PC-9 (cell line): ENCODE measurements at regions not wholly inside any gene's neighbourhood (a gene's known extent, or its start where the extent isn't known, plus 50 kb on each side); places are given as distances from the start of the nearest gene placed in this dataset.

Experiments used
- BruUV-seq: library from RNA; stranded (reverse); fragments of 400-500 nt; replicated peaks from 2 replicates; lab custom pipeline; 2021; lab: Mats Ljungman, UMichigan
- CTCF ChIA-PET: fragments of 300-600 bp; sonication (Branson Sonifier 250); formaldehyde crosslinking; loops from one replicate; lab custom pipeline; 2022; ENCODE audit warnings: antibody characterized with exemption; lab: Charles Lee
- POLR2A ChIA-PET: fragments of 300-600 bp; sonication (Branson Sonifier 250); formaldehyde crosslinking; loops from one replicate; lab custom pipeline; 2022; ENCODE audit warnings: antibody characterized with exemption; ENCODE audit not compliant: unreplicated experiment; lab: Charles Lee
- DNase-seq, 2 experiments: peaks; one replicate each; pipeline versions ENCODE4 v3.0.0 to v3.0.0-alpha.2; 2015 to 2022; ENCODE audit warnings: mixed read lengths in 1 of 2
- H2AFZ ChIP-seq: fragments of 200-600 bp; sonication (generic); 2 replicates; pipeline ENCODE4 v1.8.1; 2017; ENCODE audit warnings: antibody characterized with exemption
- H3F3A ChIP-seq: fragments of 200-600 bp; sonication (generic); 2 replicates; pipeline ENCODE4 v1.8.1; 2017; ENCODE audit warnings: antibody characterized with exemption, mild to moderate bottlenecking, low read depth; ENCODE audit not compliant: insufficient read depth
- H3K27ac ChIP-seq: fragments of 200-600 bp; sonication (generic); 2 replicates; pipeline ENCODE4 v1.6.1; 2016; ENCODE audit warnings: mixed run types
- H3K27me3 ChIP-seq: fragments of 200-600 bp; sonication (generic); 2 replicates; pipeline ENCODE4 v1.6.1; 2016; ENCODE audit warnings: low read depth, mixed run types; ENCODE audit not compliant: insufficient read depth
- H3K36me3 ChIP-seq: fragments of 200-600 bp; sonication (generic); 2 replicates; pipeline ENCODE4 v1.6.1; 2016; ENCODE audit warnings: low read depth, mixed run types
- H3K4me1 ChIP-seq: fragments of 200-600 bp; sonication (generic); replicated peaks from 2 replicates; pipeline ENCODE4 v1.6.1; 2016; ENCODE audit warnings: mixed run types; ENCODE audit not compliant: insufficient read depth
- H3K4me2 ChIP-seq: fragments of 200-600 bp; sonication (generic); 2 replicates; pipeline ENCODE4 v1.6.1; 2017; ENCODE audit warnings: mixed run types
- H3K4me3 ChIP-seq: fragments of 200-600 bp; sonication (generic); 2 replicates; pipeline ENCODE4 v1.6.1; 2016; ENCODE audit warnings: mixed run types
- H3K79me2 ChIP-seq: fragments of 200-600 bp; sonication (generic); 2 replicates; pipeline ENCODE4 v1.6.1; 2017; ENCODE audit warnings: low read depth, mixed run types
- H3K9me2 ChIP-seq: fragments of 200-600 bp; sonication (generic); 2 replicates; pipeline ENCODE4 v1.8.1; 2017; ENCODE audit warnings: mild to moderate bottlenecking; ENCODE audit not compliant: insufficient read depth
- H3K9me3 ChIP-seq: fragments of 200-600 bp; sonication (generic); 2 replicates; pipeline ENCODE4 v1.8.1; 2016; ENCODE audit warnings: low read depth; ENCODE audit not compliant: insufficient read depth
- H4K20me1 ChIP-seq: fragments of 200-600 bp; sonication (generic); 2 replicates; pipeline ENCODE4 v1.8.1; 2017; ENCODE audit not compliant: insufficient read depth
- EZH2 ChIP-seq: fragments of 200-600 bp; sonication (generic); IDR thresholded peaks from 2 replicates; pipeline ENCODE4 v1.8.0; 2017; ENCODE audit warnings: antibody characterized with exemption, low read depth
- intact Hi-C: fragments of 100-400 bp; cut with micrococcal nuclease; formaldehyde crosslinking; loops from one replicate; pipeline ENCODE4 v1.10.0; 2022; ENCODE audit not compliant: unreplicated experiment
- TF ChIP-seq, protein P1 (sequence below): fragments of 200-600 bp; sonication (generic); conservative IDR thresholded peaks from 2 replicates; pipeline ENCODE4 v1.6.1; 2017; ENCODE audit warnings: mixed run types, antibody characterized with exemption, mild to moderate bottlenecking, moderate library complexity

- ChIA-PET CTCF (no interaction called here), POLR2A (no interaction called here)
- H3K4me2 ChIP-seq, result no peak overlapping the region
- H3F3A ChIP-seq, result no peaks in the 10 kb centered on the region
- no peaks in the 10 kb centered on the region for H3K9me2 ChIP-seq
- no peaks in the 10 kb centered on the region for H3K9me3 ChIP-seq
- BruUV-seq, result no TSS peak
- no peak overlapping the region for H2AFZ ChIP-seq
- intact Hi-C loops, result no loop called here
- H3K79me2 ChIP-seq, result no peaks in the 10 kb centered on the region
- no peak overlapping the region for H3K27ac ChIP-seq
- H3K27me3 ChIP-seq, result no peaks in the 10 kb centered on the region
- TF ChIP-seq, protein P1, sequence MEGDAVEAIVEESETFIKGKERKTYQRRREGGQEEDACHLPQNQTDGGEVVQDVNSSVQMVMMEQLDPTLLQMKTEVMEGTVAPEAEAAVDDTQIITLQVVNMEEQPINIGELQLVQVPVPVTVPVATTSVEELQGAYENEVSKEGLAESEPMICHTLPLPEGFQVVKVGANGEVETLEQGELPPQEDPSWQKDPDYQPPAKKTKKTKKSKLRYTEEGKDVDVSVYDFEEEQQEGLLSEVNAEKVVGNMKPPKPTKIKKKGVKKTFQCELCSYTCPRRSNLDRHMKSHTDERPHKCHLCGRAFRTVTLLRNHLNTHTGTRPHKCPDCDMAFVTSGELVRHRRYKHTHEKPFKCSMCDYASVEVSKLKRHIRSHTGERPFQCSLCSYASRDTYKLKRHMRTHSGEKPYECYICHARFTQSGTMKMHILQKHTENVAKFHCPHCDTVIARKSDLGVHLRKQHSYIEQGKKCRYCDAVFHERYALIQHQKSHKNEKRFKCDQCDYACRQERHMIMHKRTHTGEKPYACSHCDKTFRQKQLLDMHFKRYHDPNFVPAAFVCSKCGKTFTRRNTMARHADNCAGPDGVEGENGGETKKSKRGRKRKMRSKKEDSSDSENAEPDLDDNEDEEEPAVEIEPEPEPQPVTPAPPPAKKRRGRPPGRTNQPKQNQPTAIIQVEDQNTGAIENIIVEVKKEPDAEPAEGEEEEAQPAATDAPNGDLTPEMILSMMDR, result no peak
- no peak for TF ChIP-seq EZH2
- H3K4me3 ChIP-seq, result no peak overlapping the region
- no peaks in the 10 kb centered on the region for H3K4me1 ChIP-seq
- peak in 1 of 2 experiments; percentile 38 for DNase-seq
- no peaks in the 10 kb centered on the region for H3K36me3 ChIP-seq
- no peaks in the 10 kb centered on the region for H4K20me1 ChIP-seq
Measured at GRCh38 chr5:112682621-112683061, 55.0 kb upstream of the APC start.

- no peaks in the 10 kb centered on the region for H3K9me3 ChIP-seq
- no peak overlapping the region for H3K4me2 ChIP-seq
- no peak overlapping the region for H3K27ac ChIP-seq
- ChIA-PET POLR2A (no interaction called here), CTCF (no interaction called here)
- no peak overlapping the region for H3K4me3 ChIP-seq
- no peaks in the 10 kb centered on the region for H4K20me1 ChIP-seq
- BruUV-seq, result no TSS peak
- no peak overlapping the region for H2AFZ ChIP-seq
- H3F3A ChIP-seq, result no peaks in the 10 kb centered on the region
- no peaks in the 10 kb centered on the region for H3K79me2 ChIP-seq
- no peaks in the 10 kb centered on the region for H3K9me2 ChIP-seq
- H3K4me1 ChIP-seq, result no peaks in the 10 kb centered on the region
- no peak for TF ChIP-seq EZH2
- TF ChIP-seq, protein P1, result no peak
- no peaks in the 10 kb centered on the region for H3K36me3 ChIP-seq
- DNase-seq, result no peak
- no peaks in the 10 kb centered on the region for H3K27me3 ChIP-seq
- intact Hi-C loops, result no loop called here
Measured at GRCh38 chr5:112684121-112684520, 53.6 kb upstream of the APC start.

GRCh38 chr5:112684737-112685136 lies 52.9 kb upstream of the APC start:
- TF ChIP-seq EZH2, result no peak
- TF ChIP-seq, protein P1, result no peak
- H3K9me2 ChIP-seq, result no peaks in the 10 kb centered on the region
- no peak overlapping the region for H3K4me3 ChIP-seq
- no peak overlapping the region for H3K27ac ChIP-seq
- no peaks in the 10 kb centered on the region for H3K79me2 ChIP-seq
- ChIA-PET POLR2A (no interaction called here), CTCF (interaction anchor here (0.7 kb wide), 1 partner anchor 99 kb away, joined by 3 read pairs; no protein-coding TSS in a partner anchor)
- no peak for DNase-seq
- H3K9me3 ChIP-seq, result no peaks in the 10 kb centered on the region
- intact Hi-C loops, result no loop called here
- no peaks in the 10 kb centered on the region for H3K4me1 ChIP-seq
- no peak overlapping the region for H2AFZ ChIP-seq
- H3K4me2 ChIP-seq, result no peak overlapping the region
- H4K20me1 ChIP-seq, result no peaks in the 10 kb centered on the region
- no peaks in the 10 kb centered on the region for H3F3A ChIP-seq
- no peaks in the 10 kb centered on the region for H3K36me3 ChIP-seq
- no TSS peak for BruUV-seq
- H3K27me3 ChIP-seq, result no peaks in the 10 kb centered on the region
